ENCODE measurements at regions not wholly inside any gene's neighbourhood (a gene's known extent, or its start where the extent isn't known, plus 50 kb on each side); places are given as distances from the start of the nearest gene placed in this dataset.
A peak's percentile ranks its signal among the peaks of the same experiment; 100 is the strongest.

DNA sequence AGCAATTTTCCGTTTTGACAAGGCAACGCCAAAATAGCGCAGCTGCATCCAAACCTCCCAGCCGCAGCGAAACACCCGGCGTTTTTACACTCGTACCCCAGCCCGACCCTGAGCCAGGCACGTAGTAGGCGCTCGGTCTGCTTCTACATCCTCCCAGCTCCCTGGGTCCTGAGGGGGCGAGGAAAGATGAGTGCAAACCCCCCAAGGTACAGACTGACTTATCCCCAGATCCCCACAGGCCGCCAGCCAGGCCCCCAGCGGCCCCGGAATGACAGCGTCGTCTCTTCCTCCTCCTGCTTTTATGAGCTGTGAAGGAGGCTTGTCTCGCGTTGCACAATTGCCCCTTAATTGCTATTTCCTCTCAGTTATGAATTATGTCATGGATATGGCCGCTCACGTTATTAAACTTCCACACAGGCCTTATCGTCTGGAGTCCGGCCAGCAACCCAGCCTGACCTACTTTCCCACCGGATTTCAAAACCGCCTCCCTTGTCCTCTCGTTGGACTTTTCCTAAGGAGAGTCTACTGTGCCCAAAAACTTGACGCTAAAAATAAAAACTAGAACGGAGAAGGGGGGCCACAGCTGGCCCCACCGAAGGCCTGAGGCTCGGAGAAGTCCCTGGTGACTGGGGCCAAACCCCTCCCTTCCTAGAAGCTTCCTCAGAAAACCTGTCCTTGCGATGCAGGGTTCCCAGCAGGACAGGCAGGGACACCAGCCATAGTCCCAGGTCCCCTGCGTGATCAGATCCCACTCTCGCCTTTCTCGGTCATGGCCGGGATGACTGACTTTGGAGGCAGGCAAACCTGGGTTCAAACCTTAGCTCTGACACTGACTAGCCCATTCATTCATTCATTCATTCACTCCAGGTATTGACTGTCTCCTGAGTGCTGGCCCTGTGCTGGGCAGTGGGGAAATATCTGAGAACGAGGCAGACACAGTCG, 130.9 kb upstream of the PTPN1 start:
- peak; percentile 34; the same call in 2 of the 3 replicates for ATAC-seq
- TF ChIP-seq ISL1 (CRISPR knock-in tag; IDR thresholded peaks at IDR 0.05) (peak; percentile 65; the same call in 1 of the 2 replicates), ZFP30 (CRISPR knock-in tag; IDR thresholded peaks at IDR 0.05) (no peak)
- TF ChIP-seq, protein P1, sequence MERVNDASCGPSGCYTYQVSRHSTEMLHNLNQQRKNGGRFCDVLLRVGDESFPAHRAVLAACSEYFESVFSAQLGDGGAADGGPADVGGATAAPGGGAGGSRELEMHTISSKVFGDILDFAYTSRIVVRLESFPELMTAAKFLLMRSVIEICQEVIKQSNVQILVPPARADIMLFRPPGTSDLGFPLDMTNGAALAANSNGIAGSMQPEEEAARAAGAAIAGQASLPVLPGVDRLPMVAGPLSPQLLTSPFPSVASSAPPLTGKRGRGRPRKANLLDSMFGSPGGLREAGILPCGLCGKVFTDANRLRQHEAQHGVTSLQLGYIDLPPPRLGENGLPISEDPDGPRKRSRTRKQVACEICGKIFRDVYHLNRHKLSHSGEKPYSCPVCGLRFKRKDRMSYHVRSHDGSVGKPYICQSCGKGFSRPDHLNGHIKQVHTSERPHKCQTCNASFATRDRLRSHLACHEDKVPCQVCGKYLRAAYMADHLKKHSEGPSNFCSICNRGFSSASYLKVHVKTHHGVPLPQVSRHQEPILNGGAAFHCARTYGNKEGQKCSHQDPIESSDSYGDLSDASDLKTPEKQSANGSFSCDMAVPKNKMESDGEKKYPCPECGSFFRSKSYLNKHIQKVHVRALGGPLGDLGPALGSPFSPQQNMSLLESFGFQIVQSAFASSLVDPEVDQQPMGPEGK (CRISPR knock-in tag; IDR thresholded peaks at IDR 0.05; ENCODE audit: borderline replicate concordance): no peak
- TF ChIP-seq, protein P2, sequence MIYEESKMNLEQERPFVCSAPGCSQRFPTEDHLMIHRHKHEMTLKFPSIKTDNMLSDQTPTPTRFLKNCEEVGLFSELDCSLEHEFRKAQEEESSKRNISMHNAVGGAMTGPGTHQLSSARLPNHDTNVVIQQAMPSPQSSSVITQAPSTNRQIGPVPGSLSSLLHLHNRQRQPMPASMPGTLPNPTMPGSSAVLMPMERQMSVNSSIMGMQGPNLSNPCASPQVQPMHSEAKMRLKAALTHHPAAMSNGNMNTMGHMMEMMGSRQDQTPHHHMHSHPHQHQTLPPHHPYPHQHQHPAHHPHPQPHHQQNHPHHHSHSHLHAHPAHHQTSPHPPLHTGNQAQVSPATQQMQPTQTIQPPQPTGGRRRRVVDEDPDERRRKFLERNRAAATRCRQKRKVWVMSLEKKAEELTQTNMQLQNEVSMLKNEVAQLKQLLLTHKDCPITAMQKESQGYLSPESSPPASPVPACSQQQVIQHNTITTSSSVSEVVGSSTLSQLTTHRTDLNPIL (CRISPR knock-in tag; IDR thresholded peaks at IDR 0.05; ENCODE audit: low read depth): peak; percentile 63; the same call in 1 of the 2 replicates

DNA sequence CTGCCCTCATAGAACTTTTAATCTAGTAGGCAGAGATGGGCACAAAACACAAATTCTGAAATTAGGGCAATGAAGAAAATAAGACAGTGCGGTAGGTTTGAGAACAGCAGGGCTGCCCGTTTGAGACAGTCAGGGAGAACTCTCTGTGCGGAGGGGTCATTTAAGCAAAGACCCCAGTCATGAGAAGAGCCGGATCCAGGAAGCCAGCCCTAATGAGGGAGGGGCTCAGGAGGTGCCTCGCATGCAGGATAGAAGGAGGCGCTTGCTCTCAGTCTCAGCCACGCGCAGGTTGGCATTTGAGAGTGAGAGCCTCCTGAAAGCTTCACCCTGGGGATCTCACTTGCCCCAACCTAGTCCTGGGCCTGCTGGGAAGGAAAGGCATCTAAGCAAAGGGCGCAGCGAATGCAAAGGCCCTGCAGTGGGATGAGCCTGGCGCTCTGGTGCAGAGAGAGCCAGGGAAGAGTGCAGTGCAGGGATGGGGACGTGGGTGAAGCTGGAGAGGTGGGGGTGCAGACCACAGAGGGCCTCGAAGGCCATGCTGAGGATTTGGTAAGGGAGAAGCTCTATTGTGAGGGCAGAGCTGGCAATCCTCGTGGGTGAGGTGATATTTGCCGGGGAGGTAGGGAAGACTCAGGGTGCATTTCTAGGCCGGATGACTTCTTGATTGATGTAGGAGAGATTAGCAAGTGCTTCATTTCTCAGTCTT, 130.0 kb upstream of the PTPN1 start:
- TF ChIP-seq, protein P3, sequence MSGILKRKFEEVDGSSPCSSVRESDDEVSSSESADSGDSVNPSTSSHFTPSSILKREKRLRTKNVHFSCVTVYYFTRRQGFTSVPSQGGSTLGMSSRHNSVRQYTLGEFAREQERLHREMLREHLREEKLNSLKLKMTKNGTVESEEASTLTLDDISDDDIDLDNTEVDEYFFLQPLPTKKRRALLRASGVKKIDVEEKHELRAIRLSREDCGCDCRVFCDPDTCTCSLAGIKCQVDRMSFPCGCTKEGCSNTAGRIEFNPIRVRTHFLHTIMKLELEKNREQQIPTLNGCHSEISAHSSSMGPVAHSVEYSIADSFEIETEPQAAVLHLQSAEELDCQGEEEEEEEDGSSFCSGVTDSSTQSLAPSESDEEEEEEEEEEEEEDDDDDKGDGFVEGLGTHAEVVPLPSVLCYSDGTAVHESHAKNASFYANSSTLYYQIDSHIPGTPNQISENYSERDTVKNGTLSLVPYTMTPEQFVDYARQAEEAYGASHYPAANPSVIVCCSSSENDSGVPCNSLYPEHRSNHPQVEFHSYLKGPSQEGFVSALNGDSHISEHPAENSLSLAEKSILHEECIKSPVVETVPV (CRISPR knock-in tag; IDR thresholded peaks at IDR 0.05): no peak
- TF ChIP-seq, protein P2 (CRISPR knock-in tag; IDR thresholded peaks at IDR 0.05; ENCODE audit: low read depth): no peak
- TF ChIP-seq SNAI2 (CRISPR knock-in tag; IDR thresholded peaks at IDR 0.05) (no peak), ZNF70 (CRISPR knock-in tag; IDR thresholded peaks at IDR 0.05) (no peak), ZNF565 (CRISPR knock-in tag; conservative IDR thresholded peaks at IDR 0.05; ENCODE audit: low read depth) (no peak), CSDC2 (CRISPR knock-in tag; IDR thresholded peaks at IDR 0.05) (no peak), OSR1 (CRISPR knock-in tag; IDR thresholded peaks at IDR 0.05) (no peak), ZFP3 (CRISPR knock-in tag; IDR thresholded peaks at IDR 0.05) (no peak), ZNF8 (CRISPR knock-in tag; IDR thresholded peaks at IDR 0.05) (no peak), BACH2 (CRISPR knock-in tag; IDR thresholded peaks at IDR 0.05; ENCODE audit: borderline replicate concordance) (no peak), ESRRG (CRISPR knock-in tag; IDR thresholded peaks at IDR 0.05) (no peak), ARNTL (CRISPR knock-in tag; IDR thresholded peaks at IDR 0.05; ENCODE audit: borderline replicate concordance, low read depth) (no peak), TOX (CRISPR knock-in tag; IDR thresholded peaks at IDR 0.05; ENCODE audit: borderline replicate concordance) (no peak), RARB (CRISPR knock-in tag; IDR thresholded peaks at IDR 0.05) (no peak), TCF4 (CRISPR knock-in tag; IDR thresholded peaks at IDR 0.05; ENCODE audit: borderline replicate concordance) (no peak), ISL1 (CRISPR knock-in tag; IDR thresholded peaks at IDR 0.05) (no peak), ZFP30 (CRISPR knock-in tag; IDR thresholded peaks at IDR 0.05) (no peak)
- TF ChIP-seq, protein P4, sequence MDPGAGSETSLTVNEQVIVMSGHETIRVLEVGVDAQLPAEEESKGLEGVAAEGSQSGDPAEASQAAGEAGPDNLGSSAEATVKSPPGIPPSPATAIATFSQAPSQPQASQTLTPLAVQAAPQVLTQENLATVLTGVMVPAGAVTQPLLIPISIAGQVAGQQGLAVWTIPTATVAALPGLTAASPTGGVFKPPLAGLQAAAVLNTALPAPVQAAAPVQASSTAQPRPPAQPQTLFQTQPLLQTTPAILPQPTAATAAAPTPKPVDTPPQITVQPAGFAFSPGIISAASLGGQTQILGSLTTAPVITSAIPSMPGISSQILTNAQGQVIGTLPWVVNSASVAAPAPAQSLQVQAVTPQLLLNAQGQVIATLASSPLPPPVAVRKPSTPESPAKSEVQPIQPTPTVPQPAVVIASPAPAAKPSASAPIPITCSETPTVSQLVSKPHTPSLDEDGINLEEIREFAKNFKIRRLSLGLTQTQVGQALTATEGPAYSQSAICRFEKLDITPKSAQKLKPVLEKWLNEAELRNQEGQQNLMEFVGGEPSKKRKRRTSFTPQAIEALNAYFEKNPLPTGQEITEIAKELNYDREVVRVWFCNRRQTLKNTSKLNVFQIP (CRISPR knock-in tag; IDR thresholded peaks at IDR 0.05; ENCODE audit: borderline replicate concordance, low read depth): no peak
- TF ChIP-seq, protein P1 (CRISPR knock-in tag; IDR thresholded peaks at IDR 0.05; ENCODE audit: borderline replicate concordance): no peak
- ATAC-seq: no peak

All from SK-N-SH treated with all-trans-retinoic acid at 6 μM for 48 hours (cell line).